Lower leg skin (tissue), 4 donors: ENCODE measurements at regions not wholly inside any gene's neighbourhood (a gene's known extent, or its start where the extent isn't known, plus 50 kb on each side); places are given as distances from the start of the nearest gene placed in this dataset.

Source experiments
- DNase-seq, 2 donors: peaks; one replicate each; pipeline ENCODE4 v3.0.0-alpha.2; 2019; ENCODE audit warnings: low spot score in 2 of 2
- H3K4me3 ChIP-seq: fragments of 200-600 bp; sonication (generic); 2 replicates; pipeline ENCODE4 v1.5.1; 2017; ENCODE audit warnings: mild to moderate bottlenecking, low read depth; ENCODE audit not compliant: poor library complexity, severe bottlenecking
- POLR2A ChIP-seq, 2 donors: fragments of 450-650 bp; IDR thresholded peaks; one replicate each; pipeline ENCODE4 v1.6.1; 2016 to 2017; ENCODE audit warnings: antibody characterized with exemption in 2 of 2, mild to moderate bottlenecking in 1 of 2, moderate library complexity in 1 of 2
- WGBS, 2 donors: methylation state at CpG; one replicate each; pipeline ENCODE4 v1.1.5; 2018; 5-methylcytosine and 5-hydroxymethylcytosine counted together
- intact Hi-C: fragments of 100-400 bp; cut with DNase I; formaldehyde crosslinking; loops from one replicate; pipeline ENCODE4 v1.15.0; 2023; ENCODE audit warnings: low total_unique reads
- TF ChIP-seq, protein P1 (sequence below), 3 donors: fragments of 450-650 bp; IDR thresholded peaks; one replicate each; pipeline ENCODE4 v1.5.1; 2016; ENCODE audit warnings: antibody characterized with exemption in 3 of 3, mild to moderate bottlenecking in 3 of 3, moderate library complexity in 2 of 3

DNA sequence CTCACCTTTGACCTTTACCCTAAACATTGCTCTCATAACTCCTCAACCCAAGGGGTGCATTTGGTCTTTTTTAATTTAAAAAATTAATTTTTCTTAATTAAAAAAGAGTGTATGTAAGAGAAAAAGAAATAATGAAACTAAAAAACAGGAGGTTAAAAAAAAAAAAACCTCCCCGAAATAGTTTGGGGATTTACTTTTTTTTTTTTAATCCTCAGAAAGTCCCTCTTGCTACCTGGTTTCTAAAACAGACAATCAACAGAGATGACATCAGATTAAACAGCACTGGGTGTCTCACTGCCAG is 301.3 kb downstream of the SOX9 start:
- DNase-seq: no peak
- no peak for TF ChIP-seq POLR2A (IDR thresholded peaks at IDR 0.05)
- TF ChIP-seq, protein P1, sequence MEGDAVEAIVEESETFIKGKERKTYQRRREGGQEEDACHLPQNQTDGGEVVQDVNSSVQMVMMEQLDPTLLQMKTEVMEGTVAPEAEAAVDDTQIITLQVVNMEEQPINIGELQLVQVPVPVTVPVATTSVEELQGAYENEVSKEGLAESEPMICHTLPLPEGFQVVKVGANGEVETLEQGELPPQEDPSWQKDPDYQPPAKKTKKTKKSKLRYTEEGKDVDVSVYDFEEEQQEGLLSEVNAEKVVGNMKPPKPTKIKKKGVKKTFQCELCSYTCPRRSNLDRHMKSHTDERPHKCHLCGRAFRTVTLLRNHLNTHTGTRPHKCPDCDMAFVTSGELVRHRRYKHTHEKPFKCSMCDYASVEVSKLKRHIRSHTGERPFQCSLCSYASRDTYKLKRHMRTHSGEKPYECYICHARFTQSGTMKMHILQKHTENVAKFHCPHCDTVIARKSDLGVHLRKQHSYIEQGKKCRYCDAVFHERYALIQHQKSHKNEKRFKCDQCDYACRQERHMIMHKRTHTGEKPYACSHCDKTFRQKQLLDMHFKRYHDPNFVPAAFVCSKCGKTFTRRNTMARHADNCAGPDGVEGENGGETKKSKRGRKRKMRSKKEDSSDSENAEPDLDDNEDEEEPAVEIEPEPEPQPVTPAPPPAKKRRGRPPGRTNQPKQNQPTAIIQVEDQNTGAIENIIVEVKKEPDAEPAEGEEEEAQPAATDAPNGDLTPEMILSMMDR (IDR thresholded peaks at IDR 0.05): no peak
- intact Hi-C loops: no loop called here
- WGBS, 2 donors: 58 to 63% methylated on average over 1 of the region's 1 CpG
- H3K4me3 ChIP-seq: no peak overlapping the region

DNA sequence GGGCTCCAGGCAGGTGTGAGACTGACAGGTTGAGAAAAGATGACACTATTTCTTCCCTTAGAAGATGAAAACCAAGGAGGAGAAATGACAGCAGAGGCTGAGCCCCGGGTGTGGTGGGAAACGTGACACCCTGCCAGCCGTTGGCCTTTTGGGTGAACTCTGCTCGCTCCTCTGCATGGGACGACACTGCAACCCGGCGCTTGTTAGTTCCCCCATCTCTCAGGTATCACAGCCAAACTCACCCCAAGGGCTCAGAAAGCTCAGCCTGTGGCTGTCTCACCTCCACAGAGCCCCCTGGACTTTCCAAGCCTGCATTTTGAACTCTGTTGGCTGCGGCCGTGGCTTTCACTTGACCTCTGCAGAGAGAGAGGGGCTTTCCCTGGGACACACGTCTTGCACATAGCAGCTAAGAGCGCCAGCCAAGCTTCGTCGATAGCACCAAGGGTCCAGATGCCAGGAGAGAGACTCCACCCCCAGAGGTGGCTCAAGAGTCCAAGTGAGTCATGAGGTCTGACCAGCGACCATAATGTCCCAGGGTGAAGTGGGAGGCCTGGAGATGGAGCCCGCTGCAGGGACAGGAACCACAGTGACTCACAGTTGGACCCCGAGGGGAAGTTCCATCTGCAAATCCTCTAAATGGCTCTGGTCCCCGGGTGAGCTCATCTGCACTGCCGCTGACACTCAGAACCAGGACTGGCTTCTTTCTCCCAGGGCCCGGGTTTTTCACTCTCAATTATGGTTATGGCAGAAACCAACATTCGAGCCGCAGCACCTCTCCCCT is 301.9 kb downstream of the SOX9 start:
- peak; percentile 70 to 89 for DNase-seq
- no peak for TF ChIP-seq POLR2A (IDR thresholded peaks at IDR 0.05)
- TF ChIP-seq, protein P1 (IDR thresholded peaks at IDR 0.05): no peak
- H3K4me3 ChIP-seq: no peak overlapping the region
- 41 to 46% methylated on average over 17 to 21 of the region's 21 CpGs for WGBS, 2 donors
- intact Hi-C loops: no loop called here

DNA sequence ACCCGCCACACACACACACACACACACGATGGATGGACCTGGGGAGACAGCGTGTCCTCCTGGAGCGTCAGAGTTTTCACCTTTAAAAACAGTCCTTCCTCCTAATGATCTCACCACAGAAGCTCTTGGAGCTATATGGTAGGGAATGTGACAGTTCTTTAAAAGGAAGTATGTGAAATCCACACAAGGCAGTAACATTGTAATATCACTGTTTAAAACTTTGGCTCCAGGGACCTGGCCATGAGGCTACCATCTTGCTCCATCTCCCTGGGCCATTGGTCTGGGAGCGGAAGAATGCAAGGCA is 302.4 kb downstream of the SOX9 start:
- H3K4me3 ChIP-seq: no peak overlapping the region
- intact Hi-C loops: no loop called here
- TF ChIP-seq POLR2A (IDR thresholded peaks at IDR 0.05): no peak
- TF ChIP-seq, protein P1 (IDR thresholded peaks at IDR 0.05): no peak
- DNase-seq: no peak
- WGBS, 2 donors: 74 to 89% methylated on average over 5 of the region's 5 CpGs

DNA sequence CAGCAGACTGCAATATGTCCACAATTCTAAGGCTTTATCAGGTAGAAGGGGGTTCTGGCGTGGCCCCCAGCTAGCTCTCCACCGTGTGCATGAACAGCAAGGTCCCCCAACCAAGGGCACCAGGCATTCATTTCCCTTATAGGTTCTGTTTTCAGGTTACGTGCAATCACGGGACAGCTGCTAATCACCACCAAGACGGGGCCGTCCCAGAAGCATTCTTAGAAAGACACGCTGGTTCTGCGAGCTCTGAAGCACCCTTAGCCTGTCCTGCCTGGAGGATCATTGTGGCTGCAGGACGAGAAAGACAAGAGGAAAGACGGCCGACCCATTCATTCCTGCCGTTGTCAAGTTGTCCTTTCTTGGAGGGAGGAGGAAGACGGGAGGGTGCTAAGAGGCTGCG is 302.9 kb downstream of the SOX9 start:
- no peak overlapping the region for H3K4me3 ChIP-seq
- TF ChIP-seq, protein P1 (IDR thresholded peaks at IDR 0.05): no peak
- no peak for TF ChIP-seq POLR2A (IDR thresholded peaks at IDR 0.05)
- no peak for DNase-seq
- 69 to 85% methylated on average over 14 of the region's 14 CpGs for WGBS, 2 donors
- intact Hi-C loops: no loop called here

DNA sequence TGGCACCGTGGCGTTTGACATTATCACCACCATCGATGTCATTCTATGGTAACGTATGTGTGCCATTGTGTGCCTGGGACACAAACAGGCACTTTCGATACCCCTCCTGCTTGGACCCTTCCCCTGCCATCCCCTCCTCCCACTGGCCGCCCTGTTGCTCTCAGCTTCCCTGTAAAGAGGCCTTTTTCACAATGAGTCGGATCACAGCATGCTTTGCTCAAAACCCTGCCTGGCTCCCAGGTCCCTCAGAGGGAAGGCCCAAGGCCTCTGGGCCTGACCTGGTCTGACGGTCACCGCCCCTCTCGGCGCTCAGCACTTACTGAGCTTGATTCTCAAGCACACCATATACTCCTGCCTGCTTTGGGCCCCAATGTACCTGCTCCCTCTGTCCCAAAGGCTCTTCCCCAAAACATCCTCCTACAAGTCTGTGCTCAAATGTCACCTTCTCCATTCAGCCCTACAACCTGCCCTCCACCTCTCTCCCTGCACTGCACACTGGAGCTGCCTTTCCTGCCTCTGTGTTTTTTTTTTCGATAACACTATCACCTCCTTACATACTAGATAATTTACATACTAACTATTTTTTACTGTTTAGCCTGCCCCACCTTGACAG is 303.8 kb downstream of the SOX9 start:
- 91 to 95% methylated on average over 11 to 12 of the region's 12 CpGs for WGBS, 2 donors
- DNase-seq: no peak
- no peak overlapping the region for H3K4me3 ChIP-seq
- intact Hi-C loops: no loop called here
- no peak for TF ChIP-seq POLR2A (IDR thresholded peaks at IDR 0.05)
- TF ChIP-seq, protein P1 (IDR thresholded peaks at IDR 0.05): no peak
